H1 (cell line): ENCODE measurements at regions not wholly inside any gene's neighbourhood (a gene's known extent, or its start where the extent isn't known, plus 50 kb on each side); places are given as distances from the start of the nearest gene placed in this dataset.
"Not testable (repeated sequence)": the region's sequence is repeated elsewhere in the genome, so short reads cannot be mapped to it uniquely, and the experiment has no call there.

Experiments used
- CTCF ChIA-PET: fragments of 300-600 bp; sonication (Branson Sonifier 250); formaldehyde crosslinking; loops from one replicate; lab custom pipeline; 2021; ENCODE audit not compliant: partially characterized antibody; lab: Charles Lee
- POLR2A ChIA-PET: fragments of 300-600 bp; sonication (Branson Sonifier 250); formaldehyde crosslinking; loops from one replicate; lab custom pipeline; 2021; ENCODE audit warnings: inconsistent platforms; ENCODE audit not compliant: partially characterized antibody; lab: Charles Lee
- DNase-seq, 2 experiments: peaks; one replicate each; pipeline versions ENCODE4 v3.0.0 to v3.0.0-alpha.2; 2010 to 2022; ENCODE audit warnings: low spot score in 2 of 2, low read depth in 1 of 2, mixed read lengths in 1 of 2
- FAIRE-seq: peaks from 2 replicates; lab custom pipeline; 2011; peaks lifted over from hg19 to GRCh38; lab: Jason Lieb, UNC
- H2AFZ ChIP-seq: 2 replicates; pipeline ENCODE4 v1.8.1; 2012; ENCODE audit warnings: low read length, inconsistent platforms
- H2AK5ac ChIP-seq: 2 replicates; pipeline ENCODE4 v1.6.1; 2013; ENCODE audit warnings: low read depth, low read length
- H2BK120ac ChIP-seq: replicated peaks from 2 replicates; pipeline ENCODE3; 2013; ENCODE audit warnings: low read depth, low read length, inconsistent platforms
- H2BK12ac ChIP-seq: 2 replicates; pipeline ENCODE4 v1.6.1; 2013; ENCODE audit warnings: low read depth, low read length
- H2BK15ac ChIP-seq: 2 replicates; pipeline ENCODE4 v1.6.1; 2013; ENCODE audit warnings: low read length
- H2BK20ac ChIP-seq: 2 replicates; pipeline ENCODE4 v1.6.1; 2013; ENCODE audit warnings: low read length
- H2BK5ac ChIP-seq: 2 replicates; pipeline ENCODE4 v1.6.1; 2013; ENCODE audit warnings: low read depth, low read length
- H3K14ac ChIP-seq: 2 replicates; pipeline ENCODE4 v1.6.1; 2013; ENCODE audit warnings: inconsistent platforms; ENCODE audit not compliant: insufficient read length
- H3K18ac ChIP-seq: 2 replicates; pipeline ENCODE4 v1.6.1; 2013; ENCODE audit warnings: low read length; ENCODE audit errors: extremely low read depth
- H3K23ac ChIP-seq: 2 replicates; pipeline ENCODE4 v1.6.1; 2013; ENCODE audit warnings: inconsistent platforms; ENCODE audit not compliant: insufficient read length
- H3K23me2 ChIP-seq: 2 replicates; pipeline ENCODE4 v1.6.1; 2013; ENCODE audit warnings: low read depth, low read length
- H3K27ac ChIP-seq: 2 replicates; pipeline ENCODE4 v1.6.1; 2011; ENCODE audit warnings: low read depth, low read length, inconsistent platforms
- H3K27me3 ChIP-seq, 4 experiments: replicated peaks in 1 of 4; 1 replicate in 1 of 4; 2 replicates in 3 of 4; pipeline versions ENCODE4 v1.6.1 to v1.8.1; 2011 to 2013; ENCODE audit warnings: low read length in 3 of 4, mild to moderate bottlenecking in 3 of 4, inconsistent platforms in 2 of 4, mixed read lengths in 2 of 4, moderate library complexity in 1 of 4; ENCODE audit not compliant: control insufficient read depth in 3 of 4, insufficient read depth in 3 of 4; ENCODE audit errors: extremely low read depth in 1 of 4
- H3K36me3 ChIP-seq, 4 experiments: 2 replicates each; pipeline versions ENCODE4 v1.6.1 to v1.8.1; 2011 to 2013; ENCODE audit warnings: mild to moderate bottlenecking in 4 of 4, low read length in 3 of 4, moderate library complexity in 2 of 4, control low read depth in 1 of 4, inconsistent platforms in 1 of 4; ENCODE audit not compliant: insufficient read depth in 4 of 4, control insufficient read depth in 2 of 4
- H3K4ac ChIP-seq: replicated peaks from 2 replicates; pipeline ENCODE3; 2013; ENCODE audit warnings: low read length, low read depth, mixed read lengths, inconsistent platforms; ENCODE audit not compliant: insufficient read length
- H3K4me1 ChIP-seq, 4 experiments: replicated peaks in 1 of 4; 1 replicate in 1 of 4; 2 replicates in 3 of 4; pipeline versions ENCODE4 v1.6.1 to v1.8.1; 2011 to 2013; ENCODE audit warnings: low read length in 3 of 4, inconsistent platforms in 2 of 4, mixed read lengths in 1 of 4; ENCODE audit not compliant: insufficient read depth in 4 of 4, control insufficient read depth in 3 of 4
- H3K4me2 ChIP-seq, 2 experiments: 2 replicates each; pipeline versions ENCODE4 v1.6.1 to v1.8.1; 2011 to 2013; ENCODE audit warnings: low read depth in 2 of 2, low read length in 2 of 2, control low read depth in 1 of 2, inconsistent platforms in 1 of 2, mild to moderate bottlenecking in 1 of 2; ENCODE audit not compliant: insufficient read depth in 1 of 2
- H3K4me3 ChIP-seq, 4 experiments: fragments of 200-600, 300-600 bp in 1 of 4; sonication (generic), shearing (Covaris generic), sonication (Bioruptor Twin) in 1 of 4; 2 replicates each; pipeline versions ENCODE4 v1.5.1 to v1.8.1; 2011 to 2016; ENCODE audit warnings: low read length in 4 of 4, low read depth in 3 of 4, control low read depth in 2 of 4, inconsistent platforms in 2 of 4, mild to moderate bottlenecking in 2 of 4, mixed read lengths in 1 of 4, moderate library complexity in 1 of 4; ENCODE audit not compliant: insufficient read depth in 2 of 4; ENCODE audit errors: extremely low read depth in 1 of 4
- H3K56ac ChIP-seq: replicated peaks from 2 replicates; pipeline ENCODE3; 2013; ENCODE audit warnings: low read depth, mild to moderate bottlenecking, mixed read lengths, low read length, inconsistent platforms; ENCODE audit not compliant: insufficient read length
- H3K79me1 ChIP-seq: 2 replicates; pipeline ENCODE4 v1.6.1; 2013; ENCODE audit warnings: low read depth, low read length, control low read depth
- H3K79me2 ChIP-seq, 2 experiments: 2 replicates each; pipeline versions ENCODE4 v1.6.1 to v1.8.1; 2012 to 2013; ENCODE audit warnings: low read length in 2 of 2, mild to moderate bottlenecking in 2 of 2, inconsistent platforms in 1 of 2; ENCODE audit not compliant: insufficient read depth in 2 of 2, control insufficient read depth in 1 of 2
- H3K9ac ChIP-seq, 4 experiments: replicated peaks in 1 of 4; 1 replicate in 1 of 4; 2 replicates in 3 of 4; pipeline versions ENCODE4 v1.6.1 to v1.8.1; 2011 to 2013; ENCODE audit warnings: low read depth in 3 of 4, low read length in 3 of 4, control low read depth in 2 of 4, mild to moderate bottlenecking in 2 of 4, moderate library complexity in 2 of 4, inconsistent platforms in 1 of 4; ENCODE audit errors: extremely low read depth in 1 of 4
- H3K9me3 ChIP-seq, 2 experiments: 2 replicates each; pipeline versions ENCODE4 v1.6.1 to v1.8.1; 2012 to 2013; ENCODE audit warnings: mild to moderate bottlenecking in 2 of 2, moderate library complexity in 2 of 2, control low read depth in 1 of 2, inconsistent platforms in 1 of 2, low read depth in 1 of 2, low read length in 1 of 2, mixed read lengths in 1 of 2; ENCODE audit not compliant: insufficient read depth in 2 of 2
- H4K20me1 ChIP-seq, 2 experiments: replicated peaks in 1 of 2; 2 replicates each; pipeline versions ENCODE3 to v1.8.1; 2011 to 2013; ENCODE audit warnings: inconsistent platforms in 2 of 2, low read length in 2 of 2, mild to moderate bottlenecking in 1 of 2; ENCODE audit not compliant: insufficient read depth in 2 of 2, control insufficient read depth in 1 of 2
- H4K5ac ChIP-seq: 2 replicates; pipeline ENCODE4 v1.6.1; 2013; ENCODE audit warnings: low read length, low read depth, mixed read lengths, inconsistent platforms; ENCODE audit not compliant: insufficient read length
- H4K8ac ChIP-seq: 2 replicates; pipeline ENCODE4 v1.8.0; 2013; ENCODE audit warnings: mild to moderate bottlenecking, moderate library complexity, low read length, inconsistent platforms; ENCODE audit not compliant: insufficient read depth; ENCODE audit errors: extremely low read depth
- H4K91ac ChIP-seq: replicated peaks from 2 replicates; pipeline ENCODE3; 2013; ENCODE audit warnings: low read length, mixed read lengths, inconsistent platforms; ENCODE audit not compliant: insufficient read length
- KDM1A ChIP-seq: fragments of 200-600, 300-600 bp; sonication (generic); IDR thresholded peaks from 2 replicates; pipeline ENCODE4 v1.7.1; 2016; ENCODE audit warnings: mild to moderate bottlenecking, low read length, borderline replicate concordance
- WGBS, 2 experiments: shearing (Covaris generic) in 1 of 2; methylation state at CpG; one replicate each; pipeline versions ENCODE4 v1.1.6 to v1.1.7; 2013 to 2015; ENCODE audit warnings: low lambda C conversion rate in 2 of 2, mixed read lengths in 2 of 2, inconsistent platforms in 1 of 2, low coverage in 1 of 2, missing lambda C conversion rate in 1 of 2; ENCODE audit not compliant: insufficient replicate concordance in 2 of 2, insufficient coverage in 1 of 2, insufficient read length in 1 of 2; ENCODE audit errors: extremely low coverage in 1 of 2, missing lambda C conversion rate in 1 of 2; 5-methylcytosine and 5-hydroxymethylcytosine counted together

GRCh38 chrY:12500096-12500495, 200.9 kb upstream of the USP9Y start:
- FAIRE-seq: no peak

GRCh38 chrY:12504028-12504427, 197.0 kb upstream of the USP9Y start:
- H4K91ac ChIP-seq, H3K36me3 ChIP-seq, H3K79me1 ChIP-seq, H2AFZ ChIP-seq, H2BK15ac ChIP-seq, H3K4me2 ChIP-seq, H2BK12ac ChIP-seq, H3K27me3 ChIP-seq, H3K23ac ChIP-seq, DNase-seq, H3K27ac ChIP-seq, H3K4me3 ChIP-seq, H3K4me1 ChIP-seq, H2BK20ac ChIP-seq, H3K79me2 ChIP-seq, H4K20me1 ChIP-seq, H2BK120ac ChIP-seq, H4K8ac ChIP-seq, H2BK5ac ChIP-seq, POLR2A ChIA-PET, H3K18ac ChIP-seq, H3K9me3 ChIP-seq, H3K56ac ChIP-seq, H3K9ac ChIP-seq, CTCF ChIA-PET, H3K4ac ChIP-seq, H3K14ac ChIP-seq, H4K5ac ChIP-seq, H2AK5ac ChIP-seq, H3K23me2 ChIP-seq: not testable (repeated sequence)
- WGBS, 2 experiments: 38% methylated on average over 4 of the region's 4 CpGs; no CpG with 5 or more reads in 1 of the 2 experiments
- FAIRE-seq: peak; percentile 73

More at GRCh38 chrY:12500096-12500495, 200.9 kb upstream of the USP9Y start:
- Histone ChIP-seq H3K4ac (no peak overlapping the region), H3K18ac (no peak overlapping the region), H4K8ac (no peak overlapping the region), H3K27ac (no peak overlapping the region), H4K91ac (no peak overlapping the region), H2BK15ac (no peak overlapping the region), H3K14ac (no peak overlapping the region), H3K27me3 (no peaks in the 10 kb centered on the region), H3K23me2 (no peaks in the 10 kb centered on the region), H3K23ac (no peak overlapping the region), H3K79me2 (no peaks in the 10 kb centered on the region), H2BK120ac (no peak overlapping the region), H2AK5ac (no peak overlapping the region), H3K4me3 (no peak overlapping the region), H3K9me3 (peaks cover 0 to 3% of the 10 kb centered on the region in 2 experiments; a peak in 2 of 4 replicates), H4K20me1 (no peaks in the 10 kb centered on the region), H3K56ac (no peak overlapping the region), H2BK5ac (no peak overlapping the region), H3K4me2 (no peak overlapping the region), H3K4me1 (no peaks in the 10 kb centered on the region), H4K5ac (no peak overlapping the region), H3K79me1 (no peaks in the 10 kb centered on the region), H3K36me3 (no peaks in the 10 kb centered on the region), H3K9ac (no peak overlapping the region), H2BK12ac (no peak overlapping the region), H2AFZ (no peak overlapping the region), H2BK20ac (no peak overlapping the region)
- DNase-seq: no peak
- POLR2A ChIA-PET: no interaction called here
- no peak for TF ChIP-seq KDM1A
- CTCF ChIA-PET: no interaction called here
- 73% methylated on average over 3 of the region's 3 CpGs; no CpG with 5 or more reads in 1 of the 2 experiments for WGBS, 2 experiments
